Calu3 (cell line): ENCODE measurements at regions not wholly inside any gene's neighbourhood (a gene's known extent, or its start where the extent isn't known, plus 50 kb on each side); places are given as distances from the start of the nearest gene placed in this dataset.

ENCODE experiments used
- BruUV-seq: library from RNA; stranded (reverse); fragments of 400-500 nt; replicated peaks from 2 replicates; lab custom pipeline; 2021; lab: Mats Ljungman, UMichigan
- CTCF ChIA-PET: fragments of 300-600 bp; sonication (Branson Sonifier 250); formaldehyde crosslinking; loops from one replicate; lab custom pipeline; 2022; ENCODE audit warnings: antibody characterized with exemption; lab: Charles Lee
- DNase-seq: peaks from one replicate; pipeline ENCODE4 v3.0.0; 2022
- H3K27ac Mint-ChIP-seq: one replicate; pipeline ENCODE4 v1.8.0; 2022; ENCODE audit warnings: mixed read lengths; ENCODE audit not compliant: unreplicated experiment
- H3K27me3 Mint-ChIP-seq: one replicate; pipeline ENCODE4 v1.8.0; 2022; ENCODE audit warnings: mixed read lengths; ENCODE audit not compliant: unreplicated experiment
- H3K36me3 Mint-ChIP-seq: one replicate; pipeline ENCODE4 v1.8.0; 2022; ENCODE audit warnings: mild to moderate bottlenecking, moderate library complexity, mixed read lengths; ENCODE audit not compliant: insufficient read depth, unreplicated experiment
- H3K4me1 Mint-ChIP-seq: one replicate; pipeline ENCODE4 v1.8.0; 2022; ENCODE audit warnings: mild to moderate bottlenecking, low read depth, mixed read lengths; ENCODE audit not compliant: unreplicated experiment
- H3K4me3 Mint-ChIP-seq: one replicate; pipeline ENCODE4 v1.8.0; 2022; ENCODE audit warnings: mild to moderate bottlenecking, low read depth, moderate library complexity, mixed read lengths; ENCODE audit not compliant: unreplicated experiment
- H3K9me3 Mint-ChIP-seq: one replicate; pipeline ENCODE4 v1.8.0; 2022; ENCODE audit warnings: low read depth, mixed read lengths; ENCODE audit not compliant: unreplicated experiment
- intact Hi-C: fragments of 100-400 bp; cut with micrococcal nuclease; formaldehyde crosslinking; loops from one replicate; pipeline ENCODE4 v1.10.0; 2022; ENCODE audit not compliant: unreplicated experiment
- TF ChIP-seq, protein P1 (sequence below): fragments of 200-600 bp; IDR thresholded peaks from one replicate; pipeline ENCODE4 v1.8.0; 2022; ENCODE audit warnings: antibody characterized with exemption; ENCODE audit not compliant: unreplicated experiment

DNA sequence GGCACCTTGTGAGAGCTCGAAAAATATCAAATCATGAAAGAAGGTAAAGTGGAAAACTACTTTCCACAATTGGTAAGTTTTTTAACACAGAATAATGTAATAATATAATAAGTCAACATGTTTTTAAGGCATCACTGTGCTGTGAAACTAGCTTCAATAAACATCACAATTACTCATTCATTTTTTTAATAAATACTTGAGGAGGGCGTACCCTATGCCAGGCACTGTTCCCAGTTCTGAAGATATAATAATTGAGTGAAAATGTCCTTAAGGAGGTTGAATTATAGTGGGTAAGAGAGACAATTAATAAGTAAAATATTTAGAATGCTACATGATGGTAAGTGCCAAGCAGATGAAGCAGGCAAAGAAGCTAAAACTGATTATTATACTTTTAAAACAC lies 381.4 kb downstream of the ELAVL2 start:
- intact Hi-C loops: no loop called here
- H3K27ac Mint-ChIP-seq: no peak overlapping the region
- H3K4me3 Mint-ChIP-seq: no peak overlapping the region
- CTCF ChIA-PET: interaction anchor here (0.7 kb wide), 1 partner anchor 218 kb away, joined by 3 read pairs; no protein-coding TSS in a partner anchor
- peaks cover 2% of the 10 kb centered on the region for H3K9me3 Mint-ChIP-seq
- H3K27me3 Mint-ChIP-seq: no peaks in the 10 kb centered on the region
- DNase-seq: no peak
- no peaks in the 10 kb centered on the region for H3K4me1 Mint-ChIP-seq
- H3K36me3 Mint-ChIP-seq: no peaks in the 10 kb centered on the region
- TF ChIP-seq, protein P1, sequence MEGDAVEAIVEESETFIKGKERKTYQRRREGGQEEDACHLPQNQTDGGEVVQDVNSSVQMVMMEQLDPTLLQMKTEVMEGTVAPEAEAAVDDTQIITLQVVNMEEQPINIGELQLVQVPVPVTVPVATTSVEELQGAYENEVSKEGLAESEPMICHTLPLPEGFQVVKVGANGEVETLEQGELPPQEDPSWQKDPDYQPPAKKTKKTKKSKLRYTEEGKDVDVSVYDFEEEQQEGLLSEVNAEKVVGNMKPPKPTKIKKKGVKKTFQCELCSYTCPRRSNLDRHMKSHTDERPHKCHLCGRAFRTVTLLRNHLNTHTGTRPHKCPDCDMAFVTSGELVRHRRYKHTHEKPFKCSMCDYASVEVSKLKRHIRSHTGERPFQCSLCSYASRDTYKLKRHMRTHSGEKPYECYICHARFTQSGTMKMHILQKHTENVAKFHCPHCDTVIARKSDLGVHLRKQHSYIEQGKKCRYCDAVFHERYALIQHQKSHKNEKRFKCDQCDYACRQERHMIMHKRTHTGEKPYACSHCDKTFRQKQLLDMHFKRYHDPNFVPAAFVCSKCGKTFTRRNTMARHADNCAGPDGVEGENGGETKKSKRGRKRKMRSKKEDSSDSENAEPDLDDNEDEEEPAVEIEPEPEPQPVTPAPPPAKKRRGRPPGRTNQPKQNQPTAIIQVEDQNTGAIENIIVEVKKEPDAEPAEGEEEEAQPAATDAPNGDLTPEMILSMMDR: no peak
- BruUV-seq: no TSS peak

DNA sequence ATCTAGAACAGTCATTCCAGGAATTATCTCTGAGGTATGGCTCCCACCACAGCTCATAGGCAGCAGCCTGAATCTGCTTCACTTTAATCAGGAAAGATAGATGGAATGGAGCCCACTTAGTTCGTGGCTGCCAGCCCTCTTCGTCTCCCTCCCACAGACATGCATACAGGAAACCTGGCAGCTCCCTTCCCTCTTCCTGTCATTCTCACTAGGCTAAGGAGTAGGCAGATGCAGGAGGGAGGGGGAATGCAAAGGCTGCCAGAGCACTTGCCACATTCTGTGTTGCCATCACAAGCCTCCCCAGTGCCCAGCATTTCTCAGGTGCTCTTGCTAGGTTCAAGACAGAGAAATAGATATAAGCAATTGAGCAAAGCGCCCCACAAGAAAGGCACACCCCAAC lies 378.9 kb downstream of the ELAVL2 start:
- intact Hi-C loops: no loop called here
- no peak overlapping the region for H3K27ac Mint-ChIP-seq
- no peak overlapping the region for H3K4me3 Mint-ChIP-seq
- CTCF ChIA-PET: no interaction called here
- no TSS peak for BruUV-seq
- TF ChIP-seq, protein P1: no peak
- DNase-seq: no peak
- H3K9me3 Mint-ChIP-seq: no peaks in the 10 kb centered on the region
- no peaks in the 10 kb centered on the region for H3K27me3 Mint-ChIP-seq
- H3K36me3 Mint-ChIP-seq: no peaks in the 10 kb centered on the region
- no peaks in the 10 kb centered on the region for H3K4me1 Mint-ChIP-seq

DNA sequence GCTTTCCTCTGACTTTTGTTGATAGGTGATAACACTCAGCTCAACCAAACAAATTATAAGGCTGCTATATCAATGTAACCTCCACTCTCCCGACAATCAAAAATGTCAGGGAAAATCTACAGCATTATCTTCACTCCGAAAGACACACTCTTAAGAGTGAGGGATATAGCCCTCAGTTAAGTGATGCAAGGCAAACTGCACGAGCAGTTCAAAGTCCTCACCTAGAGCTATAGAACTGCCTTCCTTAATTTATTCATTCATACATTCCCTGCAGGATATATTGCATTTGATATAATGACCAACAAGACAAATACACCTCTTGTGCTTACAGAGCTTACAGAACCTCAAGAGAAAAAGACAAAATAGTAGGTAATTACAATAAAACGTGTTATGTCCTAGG lies 378.1 kb downstream of the ELAVL2 start:
- no peaks in the 10 kb centered on the region for H3K4me1 Mint-ChIP-seq
- H3K4me3 Mint-ChIP-seq: no peak overlapping the region
- intact Hi-C loops: no loop called here

DNA sequence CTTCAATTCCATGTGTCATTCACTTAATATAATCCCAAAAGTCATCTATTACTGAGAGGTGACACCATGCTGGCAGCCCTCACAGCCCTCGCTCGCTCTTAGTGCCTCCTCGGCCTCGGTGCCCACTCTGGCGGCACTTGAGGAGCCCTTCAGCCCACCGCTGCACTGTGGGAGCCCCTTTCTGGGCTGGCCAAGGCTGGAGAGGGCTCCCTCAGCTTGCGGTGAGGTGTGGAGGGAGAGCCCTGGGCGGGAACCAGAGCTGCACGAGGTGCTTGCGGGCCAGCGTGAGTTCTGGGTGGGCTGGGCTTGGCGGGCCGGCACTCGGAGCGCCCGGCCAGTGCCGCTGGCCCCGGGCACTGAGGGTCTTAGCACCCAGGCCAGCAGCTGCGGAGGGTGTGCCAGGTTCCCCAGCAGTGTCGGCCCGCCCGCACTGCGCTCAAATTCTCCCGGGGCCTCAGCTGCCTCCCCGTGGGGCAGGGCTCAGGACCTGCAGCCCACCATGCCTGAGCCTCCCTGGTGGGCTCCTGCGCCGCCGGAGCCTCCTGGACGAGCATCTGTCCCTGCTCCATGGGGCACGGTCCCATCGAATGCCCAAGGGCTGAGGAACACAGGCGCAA lies 374.1 kb downstream of the ELAVL2 start:
- Mint-ChIP-seq H3K27me3 (no peaks in the 10 kb centered on the region), H3K36me3 (no peaks in the 10 kb centered on the region), H3K4me3 (no peak overlapping the region), H3K27ac (no peak overlapping the region), H3K9me3 (peaks cover 1% of the 10 kb centered on the region), H3K4me1 (no peaks in the 10 kb centered on the region)
- CTCF ChIA-PET: no interaction called here
- intact Hi-C loops: no loop called here
- no TSS peak for BruUV-seq
- no peak for DNase-seq
- TF ChIP-seq, protein P1: no peak

More for the DNA sequence above, 378.1 kb downstream of the ELAVL2 start:
- Mint-ChIP-seq H3K36me3 (no peaks in the 10 kb centered on the region), H3K27ac (no peak overlapping the region), H3K27me3 (no peaks in the 10 kb centered on the region), H3K9me3 (no peaks in the 10 kb centered on the region)
- TF ChIP-seq, protein P1: no peak
- DNase-seq: no peak
- no TSS peak for BruUV-seq
- CTCF ChIA-PET: no interaction called here
